ENCODE measurements at regions not wholly inside any gene's neighbourhood (a gene's known extent, or its start where the extent isn't known, plus 50 kb on each side); places are given as distances from the start of the nearest gene placed in this dataset.

DNA sequence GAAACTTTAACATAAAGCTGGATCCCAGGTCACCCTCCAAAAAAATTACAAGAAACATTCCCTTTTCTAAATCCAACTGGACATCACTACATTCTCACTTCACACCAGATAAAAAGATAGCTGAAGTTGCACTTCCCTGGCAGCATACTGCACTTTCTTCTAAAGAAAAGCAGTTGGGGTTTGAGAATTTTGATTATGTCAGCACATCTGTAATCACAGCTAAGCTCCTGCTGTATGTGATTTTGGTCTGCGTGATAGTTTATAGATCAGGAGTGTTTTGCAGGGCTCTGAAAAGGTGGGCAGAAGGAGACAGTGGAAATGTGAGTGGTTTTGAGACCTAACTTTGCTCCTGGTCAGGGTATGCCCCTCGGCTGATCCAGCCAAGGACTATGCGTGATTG is 199.1 kb upstream of the AKR1E2 start:
- peaks cover 17% of the 10 kb centered on the region for H3K4me1 ChIP-seq (ENCODE audit: control insufficient read depth, insufficient read depth, low read length)
- no peak overlapping the region for H3K4me3 ChIP-seq (ENCODE audit: low read length)
- no peaks in the 10 kb centered on the region for H3K36me3 ChIP-seq (ENCODE audit: insufficient read depth, low read length)
- H3K27me3 ChIP-seq (ENCODE audit: control insufficient read depth, insufficient read depth, low read length): no peaks in the 10 kb centered on the region
- no peaks in the 10 kb centered on the region for H3K9me3 ChIP-seq (replicated peaks; ENCODE audit: low read length)
- no peak overlapping the region for H3K4me2 ChIP-seq (ENCODE audit: low read length)
- no peak overlapping the region for H3K9ac ChIP-seq (ENCODE audit: low read depth, low read length)

DNA sequence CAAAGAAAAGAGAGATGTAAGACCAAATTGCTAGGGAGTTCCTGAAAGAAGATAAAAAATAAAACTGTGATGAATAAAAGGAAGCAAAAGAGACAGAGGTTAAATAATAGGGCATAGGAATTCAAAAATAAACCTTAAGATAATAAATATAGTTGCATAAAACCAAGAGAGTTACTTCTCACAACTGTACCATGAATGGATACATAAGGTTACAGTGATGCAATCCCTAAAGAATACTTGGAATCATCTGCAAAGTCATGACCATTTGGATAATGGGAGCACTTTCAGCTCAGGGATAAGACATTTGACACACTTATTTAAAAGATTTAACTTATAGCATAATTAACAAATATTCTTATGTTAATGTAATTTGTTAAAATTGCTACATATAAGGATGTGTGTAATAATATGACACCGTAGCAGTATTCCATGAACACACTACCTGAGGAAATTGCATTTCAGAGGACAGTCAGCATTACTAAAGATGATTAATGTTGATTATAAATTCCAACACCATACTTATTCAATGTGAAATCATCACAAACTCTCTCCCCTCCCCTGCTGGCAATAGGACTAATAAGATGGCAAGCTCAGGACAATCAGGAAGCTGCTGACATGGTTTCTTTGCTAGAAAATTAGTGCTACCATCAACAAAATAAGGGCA is 202.1 kb upstream of the AKR1E2 start:
- no peaks in the 10 kb centered on the region for H3K27me3 ChIP-seq (ENCODE audit: control insufficient read depth, insufficient read depth, low read length)
- H3K4me1 ChIP-seq (ENCODE audit: control insufficient read depth, insufficient read depth, low read length): peaks cover 17% of the 10 kb centered on the region
- H3K36me3 ChIP-seq (ENCODE audit: insufficient read depth, low read length): no peaks in the 10 kb centered on the region
- no peak overlapping the region for H3K4me2 ChIP-seq (ENCODE audit: low read length)
- H3K9ac ChIP-seq (ENCODE audit: low read depth, low read length): no peak overlapping the region
- no peak overlapping the region for H3K4me3 ChIP-seq (ENCODE audit: low read length)
- no peaks in the 10 kb centered on the region for H3K9me3 ChIP-seq (replicated peaks; ENCODE audit: low read length)

DNA sequence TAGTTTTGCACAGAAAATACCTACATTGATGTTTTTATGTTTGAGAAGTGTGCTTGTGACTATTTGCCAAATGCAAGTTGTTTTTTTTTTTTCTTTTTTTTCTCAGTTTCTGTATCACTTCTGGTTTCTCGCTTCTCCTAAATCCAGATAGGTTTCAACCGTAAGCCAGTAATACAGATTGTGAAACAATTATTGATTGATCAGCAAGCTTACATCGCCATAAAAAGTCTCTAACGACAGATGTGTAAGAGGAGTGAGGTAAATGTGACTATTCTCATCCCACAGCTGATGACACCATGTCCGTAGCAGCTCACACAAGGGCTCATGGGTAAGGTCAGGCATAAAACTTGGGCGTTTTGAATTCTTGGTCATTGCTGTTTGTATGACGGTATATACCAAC is 202.8 kb upstream of the AKR1E2 start:
- Histone ChIP-seq H3K4me2 (ENCODE audit: low read length) (no peak overlapping the region), H3K36me3 (ENCODE audit: insufficient read depth, low read length) (no peaks in the 10 kb centered on the region), H3K9ac (ENCODE audit: low read depth, low read length) (no peak overlapping the region), H3K4me3 (ENCODE audit: low read length) (no peak overlapping the region), H3K4me1 (ENCODE audit: control insufficient read depth, insufficient read depth, low read length) (peaks cover 17% of the 10 kb centered on the region), H3K9me3 (replicated peaks; ENCODE audit: low read length) (no peaks in the 10 kb centered on the region), H3K27me3 (ENCODE audit: control insufficient read depth, insufficient read depth, low read length) (no peaks in the 10 kb centered on the region)

DNA sequence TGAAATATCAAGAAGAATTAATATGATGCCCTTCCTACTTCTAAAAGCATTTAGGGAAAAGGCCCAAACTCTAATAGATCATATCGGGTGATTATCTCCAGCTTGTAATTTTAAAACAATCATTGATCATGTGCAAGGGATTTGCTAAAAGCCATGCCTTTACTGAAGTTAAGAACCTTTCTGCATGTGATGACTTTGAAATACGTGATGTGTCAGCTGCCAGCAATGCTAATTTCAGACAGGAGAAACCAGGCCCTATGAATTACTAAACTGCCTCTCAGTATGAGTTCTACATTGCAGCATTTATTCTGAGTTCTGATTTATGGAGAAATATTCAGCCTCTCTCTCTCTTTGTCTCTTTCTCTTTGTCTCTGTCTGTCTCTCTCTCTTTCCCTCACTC is 203.6 kb upstream of the AKR1E2 start:
- Histone ChIP-seq H3K9me3 (replicated peaks; ENCODE audit: low read length) (no peaks in the 10 kb centered on the region), H3K36me3 (ENCODE audit: insufficient read depth, low read length) (no peaks in the 10 kb centered on the region), H3K4me1 (ENCODE audit: control insufficient read depth, insufficient read depth, low read length) (peaks cover 17% of the 10 kb centered on the region), H3K4me3 (ENCODE audit: low read length) (no peak overlapping the region), H3K4me2 (ENCODE audit: low read length) (no peak overlapping the region), H3K9ac (ENCODE audit: low read depth, low read length) (no peak overlapping the region), H3K27me3 (ENCODE audit: control insufficient read depth, insufficient read depth, low read length) (no peaks in the 10 kb centered on the region)

DNA sequence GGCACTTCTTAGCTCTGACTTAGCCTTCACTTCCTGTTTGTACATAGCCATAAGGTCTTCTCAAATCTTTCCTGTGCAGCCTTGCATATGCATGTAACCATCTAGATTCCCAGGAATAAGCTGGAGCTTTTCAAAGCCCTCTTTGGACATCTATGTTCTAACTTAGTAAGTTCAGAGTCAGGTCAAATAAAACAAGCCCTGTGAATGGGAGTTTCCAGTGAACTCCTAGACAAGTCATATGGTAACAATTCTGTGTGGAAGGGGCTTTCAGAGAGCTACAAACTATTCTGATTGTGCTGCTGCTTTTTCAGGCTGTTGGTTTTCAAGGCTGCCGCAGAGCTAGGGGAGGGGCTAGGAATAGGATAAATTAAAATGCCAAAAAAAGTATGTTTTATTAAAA is 208.4 kb upstream of the AKR1E2 start:
- Histone ChIP-seq H3K9ac (ENCODE audit: low read depth, low read length) (no peak overlapping the region), H3K4me2 (ENCODE audit: low read length) (no peak overlapping the region), H3K9me3 (replicated peaks; ENCODE audit: low read length) (no peaks in the 10 kb centered on the region), H3K4me3 (ENCODE audit: low read length) (no peak overlapping the region), H3K27me3 (ENCODE audit: control insufficient read depth, insufficient read depth, low read length) (no peaks in the 10 kb centered on the region), H3K4me1 (ENCODE audit: control insufficient read depth, insufficient read depth, low read length) (no peaks in the 10 kb centered on the region), H3K36me3 (ENCODE audit: insufficient read depth, low read length) (no peaks in the 10 kb centered on the region)

DNA sequence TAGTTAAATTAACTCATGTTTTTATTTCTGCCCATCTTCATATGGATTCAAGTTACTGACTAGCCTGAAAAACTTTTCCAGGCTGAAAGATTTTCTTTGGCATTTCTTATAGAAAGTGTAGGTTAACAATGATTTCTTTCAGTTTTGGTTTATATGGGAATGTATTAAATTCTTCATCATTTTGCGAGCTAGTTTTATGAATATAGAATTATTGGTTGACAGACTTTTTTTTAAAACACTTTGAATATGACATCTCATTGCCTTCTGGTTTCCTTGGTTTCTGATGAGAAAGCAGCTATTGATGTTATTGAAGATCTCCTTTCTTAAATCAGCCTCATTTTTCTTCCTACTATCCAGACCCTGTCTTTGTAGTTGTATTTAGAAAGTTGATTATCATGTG is 211.0 kb upstream of the AKR1E2 start:
- Histone ChIP-seq H3K36me3 (ENCODE audit: insufficient read depth, low read length) (no peaks in the 10 kb centered on the region), H3K27me3 (ENCODE audit: control insufficient read depth, insufficient read depth, low read length) (no peaks in the 10 kb centered on the region), H3K4me1 (ENCODE audit: control insufficient read depth, insufficient read depth, low read length) (no peaks in the 10 kb centered on the region), H3K4me3 (ENCODE audit: low read length) (no peak overlapping the region), H3K9ac (ENCODE audit: low read depth, low read length) (no peak overlapping the region), H3K4me2 (ENCODE audit: low read length) (no peak overlapping the region), H3K9me3 (replicated peaks; ENCODE audit: low read length) (no peaks in the 10 kb centered on the region)

DNA sequence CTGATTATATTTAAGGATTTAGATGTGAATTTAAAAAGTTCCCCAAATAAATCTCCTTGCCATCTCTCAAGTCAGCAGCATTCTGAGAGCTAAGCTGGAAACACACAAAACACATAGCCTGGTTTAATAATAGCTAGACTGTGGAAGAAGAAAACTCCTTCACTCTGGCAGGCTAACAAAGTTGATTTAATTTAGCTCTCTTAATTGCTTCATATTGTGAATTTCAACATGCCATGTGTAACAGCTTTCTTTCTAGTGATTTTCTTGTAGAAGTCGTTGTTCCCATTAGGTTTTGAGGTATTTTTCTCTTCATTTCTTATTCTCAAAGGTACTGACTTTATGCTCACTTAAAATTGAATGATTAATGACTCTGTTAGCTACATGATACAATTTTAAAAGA is 216.8 kb upstream of the AKR1E2 start:
- Histone ChIP-seq H3K4me2 (ENCODE audit: low read length) (no peak overlapping the region), H3K4me1 (ENCODE audit: control insufficient read depth, insufficient read depth, low read length) (no peaks in the 10 kb centered on the region), H3K27me3 (ENCODE audit: control insufficient read depth, insufficient read depth, low read length) (no peaks in the 10 kb centered on the region), H3K9me3 (replicated peaks; ENCODE audit: low read length) (no peaks in the 10 kb centered on the region), H3K9ac (ENCODE audit: low read depth, low read length) (no peak overlapping the region), H3K4me3 (ENCODE audit: low read length) (no peak overlapping the region), H3K36me3 (ENCODE audit: insufficient read depth, low read length) (no peaks in the 10 kb centered on the region)

DNA sequence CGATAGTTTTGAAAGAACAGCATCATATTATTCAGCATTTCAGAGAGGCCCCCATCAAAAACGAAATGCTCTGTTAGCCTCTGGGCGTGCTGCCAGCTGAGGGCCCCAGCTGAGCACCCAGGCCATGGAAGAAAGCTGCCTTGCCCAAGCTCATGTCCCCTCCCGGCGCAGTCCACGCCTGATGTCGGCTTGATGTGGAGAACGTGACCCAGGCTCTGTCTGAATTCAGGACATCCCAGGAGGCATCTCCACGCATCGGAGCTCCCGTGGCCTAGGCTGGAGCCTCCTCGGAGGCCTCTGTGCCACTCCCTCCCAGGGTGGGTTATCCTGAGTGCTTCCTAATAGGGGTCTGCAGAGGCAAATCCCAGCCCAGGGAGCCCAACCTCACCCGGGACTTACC is 218.3 kb upstream of the AKR1E2 start:
- no peak overlapping the region for H3K9ac ChIP-seq (ENCODE audit: low read depth, low read length)
- no peak overlapping the region for H3K4me3 ChIP-seq (ENCODE audit: low read length)
- no peaks in the 10 kb centered on the region for H3K9me3 ChIP-seq (replicated peaks; ENCODE audit: low read length)
- no peaks in the 10 kb centered on the region for H3K27me3 ChIP-seq (ENCODE audit: control insufficient read depth, insufficient read depth, low read length)
- no peaks in the 10 kb centered on the region for H3K4me1 ChIP-seq (ENCODE audit: control insufficient read depth, insufficient read depth, low read length)
- H3K4me2 ChIP-seq (ENCODE audit: low read length): no peak overlapping the region
- no peaks in the 10 kb centered on the region for H3K36me3 ChIP-seq (ENCODE audit: insufficient read depth, low read length)

DNA sequence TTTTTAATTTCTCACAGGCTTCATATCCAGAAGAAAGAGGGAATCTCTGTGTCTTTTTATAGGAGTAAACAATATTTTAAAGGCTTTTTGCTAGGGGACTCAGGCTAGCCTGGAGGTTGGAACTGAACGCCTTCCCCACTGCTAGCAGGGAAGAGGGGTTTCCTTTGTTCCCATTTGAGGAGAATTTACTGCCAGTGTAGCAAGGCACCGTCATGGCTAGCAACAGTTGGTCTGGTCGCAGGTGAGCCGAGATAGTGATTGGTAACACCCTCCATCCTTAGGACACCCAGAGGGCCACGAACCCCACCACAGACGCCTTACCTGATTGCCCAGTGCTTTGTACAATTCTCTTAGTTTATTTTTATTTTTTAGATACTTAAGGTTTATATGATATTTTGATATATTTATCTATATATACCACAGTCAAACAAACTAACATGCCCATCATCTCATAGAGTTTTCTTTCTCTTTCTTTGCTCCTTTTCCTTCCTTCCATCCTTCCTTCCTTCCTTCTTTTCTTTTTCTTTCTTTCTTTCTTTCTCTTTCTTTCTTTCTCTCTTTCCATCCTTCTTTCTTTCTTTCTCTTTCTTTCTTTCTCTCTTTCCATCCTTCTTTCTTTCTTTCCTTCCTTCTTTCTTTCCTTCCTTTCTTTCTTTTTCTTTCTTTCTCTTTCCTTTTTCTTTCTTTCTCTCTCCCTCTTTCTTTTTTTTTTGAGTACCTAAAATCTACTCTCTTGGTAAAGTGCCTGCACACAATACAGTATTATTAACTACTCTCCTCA is 219.0 kb upstream of the AKR1E2 start:
- H3K9ac ChIP-seq (ENCODE audit: low read depth, low read length): no peak overlapping the region
- H3K27me3 ChIP-seq (ENCODE audit: control insufficient read depth, insufficient read depth, low read length): no peaks in the 10 kb centered on the region
- H3K4me3 ChIP-seq (ENCODE audit: low read length): no peak overlapping the region
- no peaks in the 10 kb centered on the region for H3K4me1 ChIP-seq (ENCODE audit: control insufficient read depth, insufficient read depth, low read length)
- no peaks in the 10 kb centered on the region for H3K9me3 ChIP-seq (replicated peaks; ENCODE audit: low read length)
- no peak overlapping the region for H3K4me2 ChIP-seq (ENCODE audit: low read length)
- no peaks in the 10 kb centered on the region for H3K36me3 ChIP-seq (ENCODE audit: insufficient read depth, low read length)

DNA sequence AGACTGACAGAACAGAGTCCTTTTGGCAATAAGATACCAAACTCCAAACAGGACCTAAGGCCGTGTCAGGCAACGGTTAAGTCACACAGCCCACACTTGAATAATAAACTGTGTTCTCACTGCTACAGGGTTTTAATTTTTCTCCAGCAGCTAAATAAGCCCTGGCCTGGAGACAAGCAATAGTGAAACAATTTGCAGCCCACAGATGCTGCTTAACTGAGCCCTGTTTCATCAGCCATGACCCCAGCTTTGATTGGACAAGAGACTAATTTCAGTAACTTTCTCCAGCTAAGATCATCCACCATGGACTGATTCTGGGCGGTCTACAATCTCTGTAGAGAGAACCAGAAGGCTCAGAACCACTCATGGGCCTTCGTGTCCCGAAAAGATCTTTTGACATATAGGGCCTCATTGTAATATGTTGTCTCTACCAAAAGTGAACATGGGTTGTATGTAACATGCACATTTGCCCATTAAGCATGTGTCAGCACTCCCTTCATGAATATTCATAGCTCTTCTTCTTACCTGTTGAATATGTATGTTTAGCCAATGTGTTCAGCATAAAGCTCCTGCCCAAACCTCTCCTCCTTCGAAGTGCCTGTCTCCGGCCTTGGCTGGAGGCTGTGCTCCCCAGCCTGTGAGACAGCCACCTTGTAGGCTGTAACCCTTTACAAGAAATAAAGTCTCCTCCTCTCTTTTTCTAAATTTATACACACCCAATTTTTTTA is 223.1 kb upstream of the AKR1E2 start:
- no peaks in the 10 kb centered on the region for H3K36me3 ChIP-seq (ENCODE audit: insufficient read depth, low read length)
- no peak overlapping the region for H3K9ac ChIP-seq (ENCODE audit: low read depth, low read length)
- no peak overlapping the region for H3K4me2 ChIP-seq (ENCODE audit: low read length)
- H3K4me3 ChIP-seq (ENCODE audit: low read length): no peak overlapping the region
- H3K27me3 ChIP-seq (ENCODE audit: control insufficient read depth, insufficient read depth, low read length): no peaks in the 10 kb centered on the region
- H3K9me3 ChIP-seq (replicated peaks; ENCODE audit: low read length): no peaks in the 10 kb centered on the region
- H3K4me1 ChIP-seq (ENCODE audit: control insufficient read depth, insufficient read depth, low read length): no peaks in the 10 kb centered on the region

DNA sequence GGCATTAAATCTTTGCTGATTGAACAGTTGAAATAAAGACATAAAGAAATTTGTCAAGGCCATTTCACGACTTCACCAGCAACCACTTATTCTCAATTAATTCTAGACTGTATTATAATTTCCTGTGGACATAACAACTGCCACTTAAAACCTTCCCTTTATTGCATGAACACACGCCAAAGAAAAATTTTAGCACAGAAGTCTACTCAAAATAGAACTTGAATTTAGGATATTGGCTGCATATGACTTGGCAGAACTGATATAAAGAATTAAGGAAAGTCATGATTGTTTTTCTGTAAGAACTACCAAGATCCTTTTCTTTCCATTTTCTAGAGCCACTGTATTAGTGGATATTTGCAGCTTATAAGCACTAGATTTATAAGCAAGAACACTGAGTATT is 226.5 kb upstream of the AKR1E2 start:
- Histone ChIP-seq H3K27me3 (ENCODE audit: control insufficient read depth, insufficient read depth, low read length) (no peaks in the 10 kb centered on the region), H3K9me3 (replicated peaks; ENCODE audit: low read length) (no peaks in the 10 kb centered on the region), H3K9ac (ENCODE audit: low read depth, low read length) (no peak overlapping the region), H3K4me3 (ENCODE audit: low read length) (no peak overlapping the region), H3K4me1 (ENCODE audit: control insufficient read depth, insufficient read depth, low read length) (peaks cover 17% of the 10 kb centered on the region), H3K4me2 (ENCODE audit: low read length) (no peak overlapping the region), H3K36me3 (ENCODE audit: insufficient read depth, low read length) (no peaks in the 10 kb centered on the region)

Measured in skeletal muscle satellite cell (primary cell).